ENCODE measurements at regions not wholly inside any gene's neighbourhood (a gene's known extent, or its start where the extent isn't known, plus 50 kb on each side); places are given as distances from the start of the nearest gene placed in this dataset.

DNA sequence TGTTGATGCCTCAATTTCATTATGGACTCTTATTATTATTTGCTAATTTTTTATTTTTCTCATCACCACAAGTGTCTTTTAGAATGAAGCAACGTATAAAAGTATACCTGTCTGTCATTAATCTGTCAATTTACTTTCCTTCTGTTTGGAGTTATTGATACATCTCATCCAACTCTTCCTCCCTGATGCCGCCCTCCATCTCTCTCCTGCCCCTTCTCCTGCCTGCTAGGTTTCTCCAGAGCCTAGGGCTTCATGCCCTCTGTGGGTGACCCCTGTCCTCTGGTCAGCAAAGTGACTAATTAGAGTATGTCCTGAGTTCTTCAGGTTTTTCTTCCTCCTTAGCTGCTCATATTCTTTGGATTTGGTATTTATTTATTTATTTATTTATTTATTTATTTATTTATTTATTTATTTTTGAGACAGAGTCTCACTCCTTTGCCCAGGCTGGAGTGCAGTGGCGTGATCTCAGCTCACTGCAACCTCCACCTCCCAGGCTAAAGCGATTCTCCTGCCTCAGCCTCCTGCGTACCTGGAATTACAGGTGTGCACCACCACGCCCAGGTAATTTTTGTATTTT is 162.5 kb upstream of the MYCN start:
- no peak overlapping the region for H3K4me3 ChIP-seq (ENCODE audit: low read depth, low read length)
- H3K9ac ChIP-seq (ENCODE audit: low read depth, low read length), result no peak overlapping the region
- no peaks in the 10 kb centered on the region for H3K27me3 ChIP-seq (ENCODE audit: control insufficient read depth, insufficient read depth, low read length)
- H3K4me1 ChIP-seq (ENCODE audit: control insufficient read depth, insufficient read depth, low read length), result no peaks in the 10 kb centered on the region
- no peaks in the 10 kb centered on the region for H3K36me3 ChIP-seq (ENCODE audit: control insufficient read depth, insufficient read depth, low read length)
- H3K27ac ChIP-seq (ENCODE audit: low read depth, low read length), result no peak overlapping the region
- no peaks in the 10 kb centered on the region for H3K9me3 ChIP-seq (ENCODE audit: control insufficient read depth, insufficient read depth, low read length)

DNA sequence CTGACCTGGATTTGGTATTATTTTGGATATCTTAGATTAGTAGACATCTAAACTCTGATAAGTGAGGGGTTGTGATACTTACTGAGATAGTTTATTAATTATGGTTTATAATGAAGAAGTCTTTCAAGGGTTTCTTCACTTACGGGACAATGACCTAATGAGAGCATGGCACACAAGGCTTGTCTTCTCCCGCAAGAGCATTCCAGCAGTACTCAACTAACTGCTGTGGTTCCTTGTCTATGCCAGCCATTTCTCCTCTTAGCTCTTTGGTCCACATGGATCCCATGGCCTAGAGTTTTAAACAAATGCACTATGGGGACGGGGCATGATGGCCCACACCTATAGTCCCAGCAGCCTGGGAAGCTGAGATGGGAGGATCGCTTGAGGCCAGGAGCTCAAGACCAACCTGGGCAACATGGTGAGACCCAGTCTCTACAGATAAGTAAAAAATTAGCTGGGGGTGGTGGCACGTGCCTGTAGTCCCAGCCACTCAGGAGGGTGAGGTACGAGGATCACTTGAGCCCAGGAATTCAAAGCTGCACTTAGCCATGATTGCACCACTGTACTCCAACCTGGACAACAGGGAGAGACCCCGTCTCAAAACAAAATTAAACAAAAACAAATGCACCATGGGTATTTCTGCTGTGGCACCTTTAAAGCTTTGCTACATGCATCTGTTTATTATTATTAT is 161.7 kb upstream of the MYCN start:
- Histone ChIP-seq H3K4me3 (ENCODE audit: low read depth, low read length) (no peak overlapping the region), H3K27ac (ENCODE audit: low read depth, low read length) (no peak overlapping the region), H3K36me3 (ENCODE audit: control insufficient read depth, insufficient read depth, low read length) (no peaks in the 10 kb centered on the region), H3K27me3 (ENCODE audit: control insufficient read depth, insufficient read depth, low read length) (no peaks in the 10 kb centered on the region), H3K9me3 (ENCODE audit: control insufficient read depth, insufficient read depth, low read length) (no peaks in the 10 kb centered on the region), H3K4me1 (ENCODE audit: control insufficient read depth, insufficient read depth, low read length) (no peaks in the 10 kb centered on the region), H3K9ac (ENCODE audit: low read depth, low read length) (no peak overlapping the region)

DNA sequence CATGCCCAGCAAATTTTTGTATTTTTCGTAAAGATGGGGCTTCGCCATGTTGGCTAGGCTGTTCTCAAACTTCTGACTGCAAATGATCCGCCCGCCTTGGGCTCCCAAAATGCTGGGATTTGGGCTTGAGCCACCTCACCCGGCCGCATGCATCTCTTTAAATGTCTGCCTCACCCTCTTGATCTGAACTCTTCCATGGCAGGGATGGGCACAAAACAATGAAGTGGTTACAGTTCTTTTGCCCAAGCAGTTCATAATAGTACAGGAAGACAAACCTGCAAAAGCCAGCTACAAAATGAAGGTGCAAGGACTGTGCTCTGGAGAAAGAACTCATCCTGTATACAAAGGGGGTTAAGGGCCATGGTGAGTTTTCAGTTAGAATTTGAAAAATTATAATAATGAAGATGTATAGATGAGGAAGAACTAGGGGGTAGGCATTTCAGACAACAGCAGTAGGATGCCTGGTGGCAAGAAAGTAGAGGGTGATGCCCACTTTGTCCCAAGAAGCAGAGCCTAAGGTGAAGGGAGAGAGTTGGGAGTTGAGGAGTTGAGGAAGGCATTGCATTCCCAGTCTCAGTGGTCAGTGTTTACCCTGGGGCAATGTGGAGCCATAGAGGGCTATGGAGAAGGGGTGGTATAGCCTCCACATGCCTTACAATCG is 160.8 kb upstream of the MYCN start:
- Histone ChIP-seq H3K27me3 (ENCODE audit: control insufficient read depth, insufficient read depth, low read length) (no peaks in the 10 kb centered on the region), H3K4me3 (ENCODE audit: low read depth, low read length) (no peak overlapping the region), H3K9ac (ENCODE audit: low read depth, low read length) (no peak overlapping the region), H3K9me3 (ENCODE audit: control insufficient read depth, insufficient read depth, low read length) (no peaks in the 10 kb centered on the region), H3K36me3 (ENCODE audit: control insufficient read depth, insufficient read depth, low read length) (no peaks in the 10 kb centered on the region), H3K27ac (ENCODE audit: low read depth, low read length) (no peak overlapping the region), H3K4me1 (ENCODE audit: control insufficient read depth, insufficient read depth, low read length) (no peaks in the 10 kb centered on the region)

DNA sequence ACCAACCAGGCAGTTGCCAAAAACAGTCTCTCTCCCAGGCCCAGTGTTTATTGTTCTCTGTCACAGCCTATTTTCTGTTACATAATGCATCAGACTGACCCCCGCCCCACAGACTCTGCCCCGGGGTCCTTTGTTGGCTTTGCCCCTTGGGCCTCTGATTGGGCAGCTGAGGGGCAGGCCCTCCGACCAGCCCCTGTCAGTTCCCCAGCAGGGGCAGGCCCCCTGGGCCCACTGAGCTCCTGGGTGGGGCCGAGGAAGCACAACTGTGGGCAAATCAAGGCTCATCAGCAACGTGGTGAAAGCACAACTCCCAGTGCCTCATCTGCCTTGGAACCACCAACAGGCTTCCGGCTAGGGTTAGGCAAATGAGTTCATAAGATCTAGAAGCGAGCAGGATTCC is 160.1 kb upstream of the MYCN start:
- Histone ChIP-seq H3K4me3 (ENCODE audit: low read depth, low read length) (no peak overlapping the region), H3K4me1 (ENCODE audit: control insufficient read depth, insufficient read depth, low read length) (no peaks in the 10 kb centered on the region), H3K27me3 (ENCODE audit: control insufficient read depth, insufficient read depth, low read length) (no peaks in the 10 kb centered on the region), H3K36me3 (ENCODE audit: control insufficient read depth, insufficient read depth, low read length) (no peaks in the 10 kb centered on the region), H3K9me3 (ENCODE audit: control insufficient read depth, insufficient read depth, low read length) (no peaks in the 10 kb centered on the region), H3K9ac (ENCODE audit: low read depth, low read length) (no peak overlapping the region), H3K27ac (ENCODE audit: low read depth, low read length) (no peak overlapping the region)

DNA sequence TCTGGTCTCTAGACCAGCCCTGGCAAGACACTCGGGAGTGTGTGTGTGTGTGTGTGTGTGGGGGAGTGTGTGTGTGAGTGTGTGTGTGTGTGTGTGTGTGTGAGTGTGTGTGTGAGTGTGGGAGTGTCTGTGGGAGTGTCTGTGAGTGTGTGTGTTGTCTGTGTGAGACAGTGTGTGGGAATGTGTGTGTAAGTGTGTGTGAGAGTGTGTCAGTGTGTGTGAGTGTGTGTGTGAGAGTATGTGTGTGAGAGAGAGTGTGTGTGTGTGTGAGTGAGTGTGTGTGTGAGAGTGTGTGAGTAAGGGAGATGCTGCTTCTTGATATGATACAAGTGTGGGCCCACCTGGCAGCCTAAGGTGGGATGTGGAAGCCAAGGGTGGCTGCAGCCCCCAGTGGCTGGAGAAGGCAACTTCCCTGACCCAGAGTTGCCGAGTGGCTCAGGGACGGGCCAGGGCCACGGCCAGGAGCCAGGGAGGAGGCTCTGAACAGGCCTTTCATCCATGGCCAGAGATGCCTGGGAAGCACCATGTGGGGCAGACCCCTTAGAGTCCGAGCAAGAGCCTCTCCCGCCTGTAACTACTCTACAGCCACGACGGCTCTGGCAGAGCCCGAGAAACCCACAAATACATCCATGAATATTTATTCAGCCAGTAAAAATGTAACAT is 159.3 kb upstream of the MYCN start:
- no peaks in the 10 kb centered on the region for H3K27me3 ChIP-seq (ENCODE audit: control insufficient read depth, insufficient read depth, low read length)
- H3K27ac ChIP-seq (ENCODE audit: low read depth, low read length), result no peak overlapping the region
- no peaks in the 10 kb centered on the region for H3K9me3 ChIP-seq (ENCODE audit: control insufficient read depth, insufficient read depth, low read length)

DNA sequence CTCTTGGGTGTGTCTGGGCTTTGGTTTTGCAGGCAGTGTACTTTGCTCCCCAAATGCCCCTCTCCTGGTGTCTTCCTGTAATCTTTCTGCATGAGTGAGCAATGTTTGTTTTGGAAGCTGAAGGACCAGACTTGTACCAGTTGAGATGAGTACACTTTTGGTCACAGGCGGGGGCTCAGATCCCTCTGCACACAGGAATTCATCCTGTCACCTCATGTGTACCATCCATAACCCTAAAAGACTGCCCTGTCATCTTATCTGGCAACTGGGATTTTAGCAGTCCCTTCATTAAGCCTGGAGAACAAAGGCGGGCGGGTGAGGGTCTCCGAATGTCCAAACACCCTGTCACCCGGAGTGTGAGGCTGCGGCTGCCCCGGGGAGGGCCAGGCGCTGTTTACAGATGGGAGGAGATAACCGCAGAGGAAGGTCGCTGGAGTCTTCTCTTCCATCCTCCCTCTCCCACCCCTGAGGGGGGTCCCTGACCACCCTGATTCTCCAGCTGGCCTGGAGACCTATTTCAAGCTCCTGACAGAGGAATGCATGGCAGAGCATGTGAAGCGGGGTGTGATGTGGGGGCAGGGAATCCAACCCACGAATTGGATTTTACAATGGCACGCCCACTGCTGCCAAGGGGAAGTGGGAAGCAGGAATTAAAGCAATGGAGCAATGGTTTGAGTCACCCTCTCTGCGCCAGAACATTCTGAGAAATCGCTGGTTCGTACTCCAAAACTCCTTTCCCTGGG is 158.2 kb upstream of the MYCN start:
- H3K27me3 ChIP-seq (ENCODE audit: control insufficient read depth, insufficient read depth, low read length), result no peaks in the 10 kb centered on the region
- H3K9me3 ChIP-seq (ENCODE audit: control insufficient read depth, insufficient read depth, low read length), result no peaks in the 10 kb centered on the region
- no peak overlapping the region for H3K4me3 ChIP-seq (ENCODE audit: low read depth, low read length)
- H3K27ac ChIP-seq (ENCODE audit: low read depth, low read length), result no peak overlapping the region
- H3K9ac ChIP-seq (ENCODE audit: low read depth, low read length), result no peak overlapping the region
- H3K36me3 ChIP-seq (ENCODE audit: control insufficient read depth, insufficient read depth, low read length), result no peaks in the 10 kb centered on the region
- H3K4me1 ChIP-seq (ENCODE audit: control insufficient read depth, insufficient read depth, low read length), result no peaks in the 10 kb centered on the region

More for the DNA sequence above, 159.3 kb upstream of the MYCN start:
- Histone ChIP-seq H3K4me3 (ENCODE audit: low read depth, low read length) (no peak overlapping the region), H3K4me1 (ENCODE audit: control insufficient read depth, insufficient read depth, low read length) (no peaks in the 10 kb centered on the region), H3K9ac (ENCODE audit: low read depth, low read length) (no peak overlapping the region), H3K36me3 (ENCODE audit: control insufficient read depth, insufficient read depth, low read length) (no peaks in the 10 kb centered on the region)

DNA sequence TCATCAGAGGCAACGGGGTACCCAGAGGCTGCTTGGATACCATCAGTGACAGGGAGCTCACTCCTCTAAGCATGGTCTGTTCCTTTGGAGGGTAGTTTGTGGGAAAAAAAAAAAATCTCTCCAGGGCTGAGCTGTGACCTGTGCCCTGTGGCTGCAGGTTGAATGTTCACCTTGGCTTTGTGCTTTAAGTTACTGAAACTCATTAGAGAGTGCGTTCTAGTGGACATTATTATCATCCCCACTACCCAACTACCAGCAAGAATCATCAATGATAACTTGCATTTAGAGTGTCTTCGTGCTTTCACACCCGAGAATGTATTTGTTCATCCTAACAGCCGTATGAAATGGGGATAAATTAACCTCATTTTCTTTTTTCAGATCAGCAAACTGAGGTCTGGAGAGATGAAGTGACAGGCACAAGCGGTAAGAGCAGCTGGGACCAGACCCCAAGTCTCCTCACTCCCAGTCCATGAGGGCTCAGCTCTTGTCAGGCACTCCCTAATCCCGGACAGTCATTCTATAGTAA is 157.5 kb upstream of the MYCN start:
- no peak overlapping the region for H3K4me3 ChIP-seq (ENCODE audit: low read depth, low read length)
- H3K9ac ChIP-seq (ENCODE audit: low read depth, low read length), result no peak overlapping the region
- no peak overlapping the region for H3K27ac ChIP-seq (ENCODE audit: low read depth, low read length)
- H3K4me1 ChIP-seq (ENCODE audit: control insufficient read depth, insufficient read depth, low read length), result no peaks in the 10 kb centered on the region
- no peaks in the 10 kb centered on the region for H3K36me3 ChIP-seq (ENCODE audit: control insufficient read depth, insufficient read depth, low read length)
- H3K9me3 ChIP-seq (ENCODE audit: control insufficient read depth, insufficient read depth, low read length), result no peaks in the 10 kb centered on the region
- H3K27me3 ChIP-seq (ENCODE audit: control insufficient read depth, insufficient read depth, low read length), result no peaks in the 10 kb centered on the region

DNA sequence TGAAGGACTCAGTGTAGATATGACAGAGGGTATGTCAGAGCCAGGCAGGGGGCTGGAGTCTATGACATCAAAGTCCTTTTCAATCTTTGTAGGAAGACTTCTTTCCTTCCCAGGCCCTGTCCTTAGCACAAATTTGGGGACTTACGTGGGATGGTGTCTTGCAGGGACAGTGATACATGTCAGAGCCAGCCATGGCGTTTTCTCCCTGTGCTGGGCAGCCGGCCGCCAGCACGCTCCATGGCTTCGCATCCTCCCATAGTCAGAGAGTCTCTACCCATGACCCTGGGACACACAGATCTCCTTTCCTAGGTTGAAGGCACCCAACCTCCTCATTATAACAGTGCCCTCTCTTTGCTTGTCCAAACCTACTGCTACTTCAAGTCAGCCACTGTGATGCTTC is 156.9 kb upstream of the MYCN start:
- Histone ChIP-seq H3K27me3 (ENCODE audit: control insufficient read depth, insufficient read depth, low read length) (no peaks in the 10 kb centered on the region), H3K9me3 (ENCODE audit: control insufficient read depth, insufficient read depth, low read length) (no peaks in the 10 kb centered on the region), H3K9ac (ENCODE audit: low read depth, low read length) (no peak overlapping the region), H3K4me3 (ENCODE audit: low read depth, low read length) (no peak overlapping the region), H3K36me3 (ENCODE audit: control insufficient read depth, insufficient read depth, low read length) (no peaks in the 10 kb centered on the region), H3K4me1 (ENCODE audit: control insufficient read depth, insufficient read depth, low read length) (no peaks in the 10 kb centered on the region), H3K27ac (ENCODE audit: low read depth, low read length) (no peak overlapping the region)

DNA sequence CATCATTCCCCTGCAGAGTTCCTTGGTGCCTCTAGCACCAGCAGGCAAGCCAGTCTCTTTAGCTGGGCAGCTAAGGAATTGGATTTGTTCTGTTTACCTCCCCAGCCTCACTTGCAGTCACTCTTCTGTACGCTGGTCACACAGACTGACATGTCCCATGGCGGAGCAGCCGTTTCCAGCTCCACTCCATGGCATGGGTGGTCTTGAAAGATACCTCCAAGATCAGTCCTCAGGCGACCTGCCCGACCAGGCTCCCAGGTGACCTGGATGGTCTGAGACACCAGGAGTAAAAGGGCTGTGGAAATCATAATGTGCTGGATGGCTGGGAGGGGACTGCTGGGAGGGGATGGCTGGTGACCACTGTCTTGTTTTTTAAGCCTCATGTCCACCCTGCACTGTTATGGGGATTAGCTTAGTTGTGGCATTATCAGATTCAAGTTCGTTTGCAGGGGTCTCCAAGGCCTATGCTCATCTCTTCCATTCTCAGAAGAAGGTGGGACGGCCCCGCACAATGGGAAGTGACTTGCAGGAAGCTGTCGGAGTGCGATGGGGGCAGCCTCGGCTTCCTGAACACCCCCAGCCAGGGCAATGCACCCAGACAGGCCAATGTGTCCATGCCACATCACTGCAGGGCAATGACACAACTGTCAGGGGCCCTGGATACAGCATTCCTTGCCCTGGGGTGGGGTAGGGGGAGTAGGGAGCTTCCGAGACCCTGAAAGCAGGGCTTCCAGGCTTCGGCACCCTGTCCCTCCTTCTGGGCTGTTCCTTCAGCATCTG is 156.1 kb upstream of the MYCN start:
- no peak overlapping the region for H3K27ac ChIP-seq (ENCODE audit: low read depth, low read length)
- H3K9ac ChIP-seq (ENCODE audit: low read depth, low read length), result no peak overlapping the region
- H3K4me3 ChIP-seq (ENCODE audit: low read depth, low read length), result no peak overlapping the region
- no peaks in the 10 kb centered on the region for H3K36me3 ChIP-seq (ENCODE audit: control insufficient read depth, insufficient read depth, low read length)
- no peaks in the 10 kb centered on the region for H3K9me3 ChIP-seq (ENCODE audit: control insufficient read depth, insufficient read depth, low read length)
- no peaks in the 10 kb centered on the region for H3K4me1 ChIP-seq (ENCODE audit: control insufficient read depth, insufficient read depth, low read length)
- H3K27me3 ChIP-seq (ENCODE audit: control insufficient read depth, insufficient read depth, low read length), result no peaks in the 10 kb centered on the region
